Skeletal muscle tissue (tissue), 3 donors: ENCODE measurements at regions not wholly inside any gene's neighbourhood (a gene's known extent, or its start where the extent isn't known, plus 50 kb on each side); places are given as distances from the start of the nearest gene placed in this dataset.

Source experiments
- H3K27ac ChIP-seq: one replicate; pipeline ENCODE4 v1.7.0; 2013; ENCODE audit warnings: mild to moderate bottlenecking, low read depth, low read length, inconsistent platforms
- H3K27me3 ChIP-seq, 3 donors: one replicate each; pipeline ENCODE4 v1.7.0; 2013; ENCODE audit warnings: low read length in 3 of 3; ENCODE audit not compliant: control insufficient read depth in 3 of 3, insufficient read depth in 3 of 3
- H3K36me3 ChIP-seq, 3 donors: one replicate each; pipeline ENCODE4 v1.7.0; 2013; ENCODE audit warnings: low read length in 3 of 3; ENCODE audit not compliant: control insufficient read depth in 3 of 3, insufficient read depth in 3 of 3
- H3K4me1 ChIP-seq, 3 donors: one replicate each; pipeline ENCODE4 v1.7.0; 2013; ENCODE audit warnings: low read length in 3 of 3, mild to moderate bottlenecking in 3 of 3; ENCODE audit not compliant: control insufficient read depth in 3 of 3, insufficient read depth in 3 of 3
- H3K4me3 ChIP-seq, 3 donors: one replicate each; pipeline ENCODE4 v1.7.0; 2013; ENCODE audit warnings: low read length in 3 of 3
- H3K9ac ChIP-seq, 3 donors: one replicate each; pipeline ENCODE4 v1.7.0; 2013; ENCODE audit warnings: low read length in 3 of 3, mild to moderate bottlenecking in 3 of 3, moderate library complexity in 2 of 3, low read depth in 1 of 3
- H3K9me3 ChIP-seq, 3 donors: one replicate each; pipeline ENCODE4 v1.7.0; 2013; ENCODE audit warnings: low read length in 3 of 3; ENCODE audit not compliant: control insufficient read depth in 3 of 3
- donor health status: Osteomylitis.

- Histone ChIP-seq H3K9me3 (peaks cover 0 to 4% (median 0%) of the 10 kb centered on the region in 3 donors), H3K4me1 (no peaks in the 10 kb centered on the region), H3K27me3 (peaks cover 0 to 3% (median 2%) of the 10 kb centered on the region in 3 donors), H3K36me3 (no peaks in the 10 kb centered on the region), H3K27ac (no peak overlapping the region), H3K4me3 (no peak overlapping the region), H3K9ac (no peak overlapping the region)
These were observed 137.6 kb upstream of the SPACA7 start for GRCh38 chr13:112238436-112238995.

- H3K27ac ChIP-seq, result no peak overlapping the region
- H3K27me3 ChIP-seq, result peaks cover 0 to 3% (median 2%) of the 10 kb centered on the region in 3 donors
- H3K9me3 ChIP-seq, result peaks cover 0 to 3% (median 0%) of the 10 kb centered on the region in 3 donors
- no peak overlapping the region for H3K9ac ChIP-seq
- no peak overlapping the region for H3K4me3 ChIP-seq
- H3K36me3 ChIP-seq, result no peaks in the 10 kb centered on the region
- no peaks in the 10 kb centered on the region for H3K4me1 ChIP-seq
These were observed 136.1 kb upstream of the SPACA7 start for GRCh38 chr13:112240076-112240475.

GRCh38 chr13:112241288-112241687 lies 134.9 kb upstream of the SPACA7 start:
- no peaks in the 10 kb centered on the region for H3K9me3 ChIP-seq
- no peak overlapping the region for H3K9ac ChIP-seq
- no peaks in the 10 kb centered on the region for H3K36me3 ChIP-seq
- no peaks in the 10 kb centered on the region for H3K4me1 ChIP-seq
- peaks cover 0 to 3% (median 2%) of the 10 kb centered on the region in 3 donors for H3K27me3 ChIP-seq
- no peak overlapping the region for H3K27ac ChIP-seq
- H3K4me3 ChIP-seq, result no peak overlapping the region

GRCh38 chr13:112242777-112243176 lies 133.4 kb upstream of the SPACA7 start:
- Histone ChIP-seq H3K27ac (no peak overlapping the region), H3K9me3 (no peaks in the 10 kb centered on the region), H3K4me1 (no peaks in the 10 kb centered on the region), H3K4me3 (no peak overlapping the region), H3K27me3 (peaks cover 0 to 5% (median 0%) of the 10 kb centered on the region in 3 donors), H3K36me3 (no peaks in the 10 kb centered on the region), H3K9ac (no peak overlapping the region)

GRCh38 chr13:112244061-112244460 lies 132.1 kb upstream of the SPACA7 start:
- Histone ChIP-seq H3K9ac (no peak overlapping the region), H3K36me3 (no peaks in the 10 kb centered on the region), H3K4me1 (no peaks in the 10 kb centered on the region), H3K4me3 (no peak overlapping the region), H3K27me3 (peaks cover 0 to 5% (median 0%) of the 10 kb centered on the region in 3 donors), H3K27ac (no peak overlapping the region), H3K9me3 (no peaks in the 10 kb centered on the region)

- peaks cover 0 to 5% (median 0%) of the 10 kb centered on the region in 3 donors for H3K27me3 ChIP-seq
These were observed 131.5 kb upstream of the SPACA7 start for GRCh38 chr13:112244495-112245177.

GRCh38 chr13:112245179-112245724 lies 130.9 kb upstream of the SPACA7 start:
- Histone ChIP-seq H3K9me3 (peaks cover 0 to 9% (median 0%) of the 10 kb centered on the region in 3 donors), H3K27ac (no peak overlapping the region), H3K27me3 (peaks cover 0 to 9% (median 0%) of the 10 kb centered on the region in 3 donors), H3K4me3 (no peak overlapping the region), H3K9ac (no peak overlapping the region), H3K36me3 (no peaks in the 10 kb centered on the region), H3K4me1 (no peaks in the 10 kb centered on the region)

More at GRCh38 chr13:112244495-112245177, 131.5 kb upstream of the SPACA7 start:
- Histone ChIP-seq H3K4me3 (no peak overlapping the region), H3K9ac (no peak overlapping the region), H3K27ac (no peak overlapping the region), H3K4me1 (no peaks in the 10 kb centered on the region), H3K9me3 (peaks cover 0 to 2% (median 0%) of the 10 kb centered on the region in 3 donors), H3K36me3 (no peaks in the 10 kb centered on the region)

GRCh38 chr13:112245989-112246388 lies 130.2 kb upstream of the SPACA7 start:
- Histone ChIP-seq H3K4me3 (no peak overlapping the region), H3K36me3 (no peaks in the 10 kb centered on the region), H3K4me1 (no peaks in the 10 kb centered on the region), H3K27me3 (peaks cover 0 to 13% (median 0%) of the 10 kb centered on the region in 3 donors), H3K27ac (no peak overlapping the region), H3K9ac (no peak overlapping the region), H3K9me3 (peaks cover 0 to 11% (median 0%) of the 10 kb centered on the region in 3 donors)

GRCh38 chr13:112246731-112247470 lies 129.3 kb upstream of the SPACA7 start:
- H3K27ac ChIP-seq, result no peak overlapping the region
- no peak overlapping the region for H3K4me3 ChIP-seq
- no peaks in the 10 kb centered on the region for H3K36me3 ChIP-seq
- H3K27me3 ChIP-seq, result peaks cover 0 to 16% (median 0%) of the 10 kb centered on the region in 3 donors
- H3K9me3 ChIP-seq, result peaks cover 0 to 11% (median 0%) of the 10 kb centered on the region in 3 donors
- H3K9ac ChIP-seq, result no peak overlapping the region
- H3K4me1 ChIP-seq, result no peaks in the 10 kb centered on the region
